A673 (cell line): ENCODE measurements at regions not wholly inside any gene's neighbourhood (a gene's known extent, or its start where the extent isn't known, plus 50 kb on each side); places are given as distances from the start of the nearest gene placed in this dataset.
"Not testable (repeated sequence)": the region's sequence is repeated elsewhere in the genome, so short reads cannot be mapped to it uniquely, and the experiment has no call there.

Experiments
- CTCF ChIP-seq: fragments of 300-800, 200-600 bp; sonication (generic); conservative IDR thresholded peaks from 2 replicates; pipeline ENCODE4 v1.5.1; 2017; ENCODE audit warnings: low read depth, mild to moderate bottlenecking, antibody characterized with exemption, low read length, moderate library complexity, mixed read lengths
- EZH2 ChIP-seq: fragments of 200-600 bp; sonication (generic); IDR thresholded peaks from 2 replicates; pipeline ENCODE4 v1.6.1; 2017; ENCODE audit warnings: borderline replicate concordance, low read depth, mild to moderate bottlenecking, mixed read lengths, antibody characterized with exemption, low read length; ENCODE audit not compliant: poor library complexity, severe bottlenecking

DNA sequence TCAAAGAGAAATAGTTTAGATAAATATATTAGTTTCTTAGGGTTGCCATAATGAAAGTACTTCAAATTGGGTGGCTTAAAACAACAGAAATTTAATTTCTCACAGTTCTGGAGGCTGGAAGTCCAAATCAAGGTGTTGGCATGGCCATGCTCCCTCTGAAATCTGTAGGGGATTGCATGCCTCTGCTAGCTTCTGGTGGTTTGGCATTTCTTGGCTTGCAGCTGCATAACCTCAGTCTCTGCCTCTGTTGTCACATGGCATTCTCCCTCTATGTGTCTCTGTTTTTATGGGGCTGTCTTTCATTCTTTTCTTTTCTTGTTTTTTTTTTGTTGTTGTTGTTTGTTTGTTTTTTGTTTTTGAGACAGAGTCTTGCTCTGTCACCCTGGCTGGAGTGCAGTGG lies 132.7 kb downstream of the NRN1 start:
- TF ChIP-seq CTCF, EZH2: not testable (repeated sequence)
